GM12874 (cell line): ENCODE measurements at regions not wholly inside any gene's neighbourhood (a gene's known extent, or its start where the extent isn't known, plus 50 kb on each side); places are given as distances from the start of the nearest gene placed in this dataset.

Experiments used
- TF ChIP-seq, protein P1 (sequence below): IDR thresholded peaks from 2 replicates; pipeline ENCODE4 v1.5.1; 2011; ENCODE audit warnings: low read depth, mild to moderate bottlenecking, control low read depth, low read length, moderate library complexity; ENCODE audit not compliant: insufficient read depth

DNA sequence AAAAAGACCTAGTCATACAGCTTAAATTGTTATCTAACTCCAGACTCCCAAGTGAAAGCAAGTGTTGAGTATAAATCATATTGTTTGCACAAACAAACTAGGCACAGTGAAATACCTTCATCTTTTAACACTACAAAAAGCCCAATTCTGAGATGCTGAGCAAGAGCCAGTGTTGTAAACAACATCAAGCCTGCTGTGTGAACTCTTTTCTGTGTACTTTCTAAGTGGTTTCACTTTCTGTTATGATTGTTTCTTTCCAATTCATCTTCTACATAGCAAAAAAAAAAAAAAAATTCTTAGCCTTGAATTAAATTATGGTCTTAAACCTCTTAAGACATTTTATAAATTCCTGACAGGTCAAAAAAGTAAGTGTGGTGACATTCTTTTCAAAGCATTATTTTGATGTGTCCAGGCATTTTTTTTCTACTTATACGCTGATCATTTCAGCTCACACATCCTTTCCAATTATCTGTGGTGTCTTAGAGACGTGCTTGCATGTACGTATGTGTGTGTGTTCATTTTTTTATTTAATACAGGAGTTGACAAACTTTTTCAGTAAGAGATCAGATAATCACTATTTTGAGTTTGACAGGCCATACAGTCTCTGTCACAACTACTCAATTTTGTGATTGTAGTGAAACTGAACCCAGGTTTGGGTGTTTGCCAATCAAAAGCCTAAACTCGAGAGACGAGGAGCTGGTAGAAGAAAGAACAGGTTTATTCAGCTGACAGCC lies 556.1 kb downstream of the CDH9 start:
- TF ChIP-seq, protein P1, sequence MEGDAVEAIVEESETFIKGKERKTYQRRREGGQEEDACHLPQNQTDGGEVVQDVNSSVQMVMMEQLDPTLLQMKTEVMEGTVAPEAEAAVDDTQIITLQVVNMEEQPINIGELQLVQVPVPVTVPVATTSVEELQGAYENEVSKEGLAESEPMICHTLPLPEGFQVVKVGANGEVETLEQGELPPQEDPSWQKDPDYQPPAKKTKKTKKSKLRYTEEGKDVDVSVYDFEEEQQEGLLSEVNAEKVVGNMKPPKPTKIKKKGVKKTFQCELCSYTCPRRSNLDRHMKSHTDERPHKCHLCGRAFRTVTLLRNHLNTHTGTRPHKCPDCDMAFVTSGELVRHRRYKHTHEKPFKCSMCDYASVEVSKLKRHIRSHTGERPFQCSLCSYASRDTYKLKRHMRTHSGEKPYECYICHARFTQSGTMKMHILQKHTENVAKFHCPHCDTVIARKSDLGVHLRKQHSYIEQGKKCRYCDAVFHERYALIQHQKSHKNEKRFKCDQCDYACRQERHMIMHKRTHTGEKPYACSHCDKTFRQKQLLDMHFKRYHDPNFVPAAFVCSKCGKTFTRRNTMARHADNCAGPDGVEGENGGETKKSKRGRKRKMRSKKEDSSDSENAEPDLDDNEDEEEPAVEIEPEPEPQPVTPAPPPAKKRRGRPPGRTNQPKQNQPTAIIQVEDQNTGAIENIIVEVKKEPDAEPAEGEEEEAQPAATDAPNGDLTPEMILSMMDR, result no peak

DNA sequence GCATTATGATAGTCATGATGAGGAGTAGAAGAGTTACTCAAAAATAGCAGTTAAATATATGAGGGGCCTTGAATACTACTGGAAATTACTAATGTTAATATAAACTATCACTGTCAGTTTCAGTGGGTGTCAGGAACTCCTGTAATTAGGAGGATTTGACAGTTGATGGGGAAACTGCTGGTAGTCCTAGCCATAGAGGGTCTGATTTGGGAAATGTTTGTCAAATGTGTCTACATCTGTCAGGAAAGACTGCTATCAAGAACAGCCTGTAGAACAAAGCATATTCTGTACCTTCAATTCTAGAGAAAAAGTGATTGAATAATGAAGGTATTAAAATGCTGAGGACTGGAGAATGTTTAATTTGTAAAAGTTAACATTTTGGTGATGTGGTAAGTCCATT lies 567.9 kb downstream of the CDH9 start:
- TF ChIP-seq, protein P1, result no peak

DNA sequence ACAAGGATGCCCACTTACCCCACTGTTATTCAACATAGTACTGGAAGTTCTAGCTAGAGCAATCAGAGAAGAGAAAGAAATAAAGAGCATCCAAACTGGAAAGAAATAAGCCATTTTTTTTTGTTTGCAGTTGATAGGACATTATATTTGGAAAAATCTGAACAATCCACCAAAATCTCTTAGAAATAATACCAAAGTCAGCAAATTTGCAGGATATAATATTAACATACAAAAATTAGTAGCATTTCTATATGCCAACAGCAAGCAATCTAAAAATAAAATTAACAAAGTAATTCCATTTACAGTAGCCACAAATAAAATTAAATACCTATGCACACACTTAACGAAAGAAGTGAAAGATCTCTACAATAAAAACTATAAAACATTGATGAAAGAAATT lies 599.3 kb downstream of the CDH9 start:
- TF ChIP-seq, protein P1, result no peak

DNA sequence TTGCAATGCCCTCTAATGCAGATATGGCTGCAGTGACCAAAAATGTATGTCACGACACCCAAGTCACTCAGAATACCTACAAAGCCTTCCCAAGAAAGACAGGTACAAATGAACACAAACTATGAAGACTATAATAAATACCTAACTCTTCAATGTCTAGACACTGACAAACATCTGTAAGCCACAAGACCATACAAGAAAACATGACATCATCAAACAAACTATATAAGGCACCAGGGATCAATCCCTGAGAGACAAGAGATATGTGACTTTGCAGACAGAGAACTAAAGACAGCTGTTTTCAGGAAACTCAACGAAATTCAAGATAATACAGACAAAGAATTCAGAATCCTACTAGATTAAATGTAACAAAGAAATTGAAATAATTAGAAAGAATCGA lies 603.7 kb downstream of the CDH9 start:
- TF ChIP-seq, protein P1, result no peak

DNA sequence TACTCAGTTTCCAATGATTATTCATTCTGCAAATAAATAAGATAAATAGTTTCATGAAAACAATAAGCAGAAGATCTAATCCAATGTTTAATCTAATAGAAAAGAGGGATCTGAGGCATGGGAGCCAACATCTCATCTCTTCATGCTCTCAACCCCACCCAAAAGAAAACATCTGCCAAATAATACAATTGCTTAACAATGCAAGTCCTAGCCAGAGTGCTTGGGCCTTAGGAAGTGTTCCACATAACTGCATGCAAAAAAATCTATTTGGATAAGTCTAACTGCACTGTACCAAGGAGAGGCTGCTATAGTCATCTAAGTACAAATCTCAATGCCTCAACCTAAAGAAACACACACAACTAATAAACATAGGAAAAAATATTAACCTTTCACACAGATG lies 606.0 kb downstream of the CDH9 start:
- TF ChIP-seq, protein P1, result no peak

DNA sequence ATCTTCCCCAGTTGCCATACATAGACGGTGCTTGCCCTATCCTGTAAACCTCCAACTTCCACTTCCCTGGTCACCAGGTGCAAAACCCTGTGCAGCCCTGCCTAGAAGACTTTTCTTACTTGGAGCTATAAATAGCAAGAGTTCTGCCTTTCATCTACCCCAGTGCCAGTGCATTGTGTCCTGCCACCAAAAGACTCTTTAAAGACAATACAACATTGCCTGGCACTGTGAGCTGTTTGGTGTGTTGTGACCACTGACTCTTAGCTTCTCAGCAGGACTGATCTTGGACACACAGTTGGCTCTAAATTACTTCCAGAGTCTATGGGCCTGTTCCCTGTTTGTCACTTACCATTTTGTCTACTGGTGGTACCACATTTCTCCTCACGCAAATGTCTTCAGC lies 608.1 kb downstream of the CDH9 start:
- TF ChIP-seq, protein P1, result no peak

DNA sequence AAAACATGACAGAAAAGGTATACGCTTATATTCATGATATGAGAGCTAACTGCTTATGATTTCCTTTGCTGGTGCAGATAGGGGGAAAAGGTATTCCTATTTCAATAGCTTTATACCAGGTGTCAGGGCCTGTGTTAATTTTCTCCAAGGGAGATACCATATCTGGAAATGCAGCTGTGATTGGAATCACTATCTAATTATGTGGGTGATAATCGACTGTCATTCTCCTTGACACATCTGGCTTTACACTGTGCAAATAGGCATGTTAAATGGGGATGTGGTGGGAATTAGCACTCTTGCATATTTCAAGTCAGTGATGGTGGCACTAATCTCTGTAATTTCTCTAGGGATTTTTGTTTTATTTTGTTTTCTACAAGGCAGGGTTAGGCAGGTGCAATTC lies 611.1 kb downstream of the CDH9 start:
- TF ChIP-seq, protein P1, result no peak

DNA sequence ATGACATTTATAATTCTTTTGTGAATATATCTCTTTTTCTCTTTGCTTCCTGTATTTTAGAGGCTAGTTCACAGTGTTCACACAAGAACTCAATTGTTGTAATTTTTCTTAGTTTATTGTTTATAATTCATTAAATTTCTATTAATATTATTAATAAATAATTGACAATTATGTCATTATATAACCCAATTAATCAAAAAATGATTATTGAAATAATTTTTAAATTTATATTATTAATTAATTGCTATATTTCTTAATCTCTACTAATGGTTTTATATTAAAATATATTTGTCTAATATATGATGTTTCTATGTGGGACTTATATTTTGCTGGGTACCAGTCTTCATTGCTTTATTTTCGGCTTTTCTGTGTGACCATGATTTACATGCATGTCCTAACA lies 618.4 kb downstream of the CDH9 start:
- TF ChIP-seq, protein P1, result no peak
